GM12878 (cell line): ENCODE measurements at regions not wholly inside any gene's neighbourhood (a gene's known extent, or its start where the extent isn't known, plus 50 kb on each side); places are given as distances from the start of the nearest gene placed in this dataset.

Source experiments
- ATAC-seq: fragments of 200-7000 bp; cut with Tn5 transposase; 3 replicates; pipeline ENCODE4 v1.9.1; 2020; ENCODE audit warnings: mild to moderate bottlenecking, moderate library complexity
- BruUV-seq: library from RNA; stranded (reverse); fragments of 400-500 nt; replicated peaks from 2 replicates; lab custom pipeline; 2021; lab: Mats Ljungman, UMichigan
- CTCF ChIA-PET: fragments of 300-600 bp; sonication (Branson Sonifier 250); formaldehyde crosslinking; extraction: SDS; loops from one replicate; lab custom pipeline; 2021; ENCODE audit warnings: inconsistent platforms; lab: Yijun Ruan, JAX
- POLR2A ChIA-PET: fragments of 350-600 bp; formaldehyde crosslinking; extraction: SDS; loops from one replicate; lab custom pipeline; 2021; ENCODE audit warnings: inconsistent platforms; lab: Charles Lee
- RAD21 ChIA-PET: fragments of 300-600 bp; sonication (Branson Sonifier 250); formaldehyde crosslinking; loops from one replicate; lab custom pipeline; 2023; ENCODE audit warnings: antibody characterized with exemption; ENCODE audit not compliant: unreplicated experiment; lab: Charles Lee
- SMC1A ChIA-PET: fragments of 300-600 bp; sonication (Branson Sonifier 250); formaldehyde crosslinking; loops from one replicate; lab custom pipeline; 2023; ENCODE audit not compliant: unreplicated experiment, uncharacterized antibody; lab: Charles Lee
- DNase-seq: peaks from one replicate; pipeline ENCODE4 v3.0.0-alpha.2; 2011; ENCODE audit warnings: low read depth, low spot score
- FAIRE-seq: peaks from 3 replicates; lab custom pipeline; 2011; peaks lifted over from hg19 to GRCh38; lab: Jason Lieb, UNC
- H2AFZ ChIP-seq: 2 replicates; pipeline ENCODE4 v1.6.0; 2011; ENCODE audit warnings: low read depth, low read length, control low read depth; ENCODE audit not compliant: control insufficient read depth
- H3K27ac ChIP-seq: 2 replicates; pipeline ENCODE4 v1.5.1; 2011; ENCODE audit warnings: control low read depth; ENCODE audit not compliant: control insufficient read depth, insufficient read depth
- H3K27me3 ChIP-seq, 2 experiments: replicated peaks in 1 of 2; 2 replicates each; pipeline versions ENCODE4 v1.6.0 to v1.6.1; 2011; ENCODE audit warnings: low read length in 1 of 2; ENCODE audit not compliant: control insufficient read depth in 2 of 2, insufficient read depth in 2 of 2
- H3K36me3 ChIP-seq, 2 experiments: 2 replicates each; pipeline ENCODE4 v1.5.1; 2011; ENCODE audit warnings: low read length in 1 of 2; ENCODE audit not compliant: control insufficient read depth in 2 of 2, insufficient read depth in 2 of 2
- H3K4me1 ChIP-seq: 2 replicates; pipeline ENCODE4 v1.6.1; 2011; ENCODE audit warnings: mild to moderate bottlenecking, low read length, moderate library complexity, mixed read lengths; ENCODE audit not compliant: control insufficient read depth, insufficient read depth
- H3K4me2 ChIP-seq: 2 replicates; pipeline ENCODE4 v1.6.0; 2011; ENCODE audit warnings: control low read depth; ENCODE audit not compliant: control insufficient read depth, insufficient read depth
- H3K4me3 ChIP-seq: fragments of 200-600 bp; sonication (generic); 2 replicates; pipeline ENCODE4 v1.5.1; 2016
- H3K79me2 ChIP-seq: 2 replicates; pipeline ENCODE4 v1.6.0; 2011; ENCODE audit warnings: low read length; ENCODE audit not compliant: control insufficient read depth, insufficient read depth
- H3K9ac ChIP-seq: 2 replicates; pipeline ENCODE4 v1.8.0; 2011; ENCODE audit warnings: low read length, control low read depth, mixed read lengths; ENCODE audit not compliant: control insufficient read depth, insufficient read depth
- H3K9me3 ChIP-seq: replicated peaks from 3 replicates; pipeline ENCODE4 v1.5.1; 2011; ENCODE audit warnings: mild to moderate bottlenecking, low read length; ENCODE audit not compliant: control insufficient read depth, insufficient read depth
- H4K20me1 ChIP-seq: 2 replicates; pipeline ENCODE4 v1.6.0; 2011; ENCODE audit not compliant: control insufficient read depth, insufficient read depth
- NRF1 ChIP-seq: conservative IDR thresholded peaks from 2 replicates; pipeline ENCODE4 v1.6.1; 2011; ENCODE audit warnings: mild to moderate bottlenecking, low read depth, low read length, improper control_type of control experiment
- PAX5 ChIP-seq: IDR thresholded peaks from 2 replicates; pipeline ENCODE4 v1.6.1; 2011; ENCODE audit warnings: low read depth, low read length, borderline replicate concordance
- REST ChIP-seq: IDR thresholded peaks from 2 replicates; pipeline ENCODE4 v1.6.1; 2012; ENCODE audit warnings: mild to moderate bottlenecking, low read depth, low read length
- SIN3A ChIP-seq: IDR thresholded peaks from 2 replicates; pipeline ENCODE4 v1.6.1; 2012; ENCODE audit warnings: low read depth, low read length, improper control_type of control experiment
- SMC3 ChIP-seq: IDR thresholded peaks from 2 replicates; pipeline ENCODE4 v1.6.1; 2011; ENCODE audit warnings: low read length, improper control_type of control experiment, borderline replicate concordance
- SUPT20H ChIP-seq: IDR thresholded peaks from 2 replicates; pipeline ENCODE4 v1.6.1; 2011; ENCODE audit warnings: low read depth, mild to moderate bottlenecking, low read length, moderate library complexity, borderline replicate concordance; ENCODE audit not compliant: control insufficient read depth
- WGBS: methylation state at CpG from one replicate; pipeline ENCODE4 v1.1.6; 2016; ENCODE audit warnings: low lambda C conversion rate; ENCODE audit not compliant: insufficient replicate concordance, insufficient coverage; ENCODE audit errors: missing lambda C conversion rate; 5-methylcytosine and 5-hydroxymethylcytosine counted together
- in situ Hi-C: fragments of 300-500 bp; cut with MboI; formaldehyde crosslinking; loops from 9 replicates; pipeline ENCODE4 v1.14.3; 2018; ENCODE audit warnings: mixed read lengths
- intact Hi-C: fragments of 100-400 bp; cut with micrococcal nuclease; formaldehyde crosslinking; loops from one replicate; pipeline ENCODE4 v1.14.2; 2022; ENCODE audit not compliant: unreplicated experiment
- TF ChIP-seq, protein P1 (sequence below): fragments of 450-650 bp; IDR thresholded peaks from 2 replicates; pipeline ENCODE4 v1.6.1; 2016; ENCODE audit warnings: mild to moderate bottlenecking, moderate library complexity, borderline replicate concordance
- TF ChIP-seq, protein P2 (sequence below): IDR thresholded peaks from 2 replicates; pipeline ENCODE4 v1.6.1; 2011; ENCODE audit warnings: borderline replicate concordance, low read depth, mild to moderate bottlenecking, moderate library complexity, low read length; ENCODE audit not compliant: insufficient read depth, poor library complexity, severe bottlenecking

DNA sequence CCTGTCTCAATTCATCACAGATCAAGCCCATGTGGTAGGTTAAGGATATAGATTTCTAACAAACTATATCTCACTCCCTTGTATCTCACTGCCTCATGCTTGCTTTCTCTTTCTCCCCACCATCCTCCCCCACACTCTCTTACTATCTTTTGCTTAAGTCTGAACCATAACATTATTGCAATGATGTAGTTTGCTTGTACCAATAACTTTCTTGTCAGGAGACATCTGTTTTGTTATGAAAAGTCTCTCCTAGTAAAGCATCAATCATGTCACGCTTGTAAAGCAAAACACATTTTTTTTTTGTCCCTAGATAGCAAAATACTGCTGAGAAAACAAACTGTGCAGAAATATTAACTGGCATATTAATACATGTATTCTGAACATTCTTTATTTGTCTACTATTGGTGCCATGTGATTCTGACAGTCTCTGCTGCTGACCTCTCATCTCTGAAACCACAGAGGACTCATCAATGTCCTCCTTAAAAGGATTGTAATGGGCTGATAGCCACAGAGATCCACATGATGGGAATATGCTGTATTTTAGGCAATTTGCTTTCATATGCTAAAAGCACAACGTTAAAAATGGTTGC is 217.5 kb downstream of the VEGFC start:
- Histone ChIP-seq H3K36me3 (no peaks in the 10 kb centered on the region), H3K4me2 (no peak overlapping the region), H2AFZ (no peak overlapping the region), H3K4me3 (no peak overlapping the region), H3K79me2 (no peaks in the 10 kb centered on the region), H3K4me1 (no peaks in the 10 kb centered on the region), H3K9ac (no peak overlapping the region), H3K9me3 (no peaks in the 10 kb centered on the region), H4K20me1 (no peaks in the 10 kb centered on the region), H3K27me3 (no peaks in the 10 kb centered on the region; a peak in 1 of 4 replicates), H3K27ac (no peak overlapping the region)
- ChIA-PET POLR2A (no interaction called here), RAD21 (no interaction called here), SMC1A (no interaction called here), CTCF (interaction anchor here (0.6 kb wide), 1 partner anchor 458 kb away, joined by 5 read pairs; no protein-coding TSS in a partner anchor)
- BruUV-seq = no TSS peak
- ATAC-seq (no peak), DNase-seq (no peak), FAIRE-seq (no peak)
- intact Hi-C loops (no loop called here), in situ Hi-C loops (no loop called here)
- 0% methylated on average over 2 of the region's 2 CpGs for WGBS
- TF ChIP-seq NRF1 = no peak
- TF ChIP-seq SUPT20H = no peak
- no peak for TF ChIP-seq PAX5
- TF ChIP-seq, protein P1, sequence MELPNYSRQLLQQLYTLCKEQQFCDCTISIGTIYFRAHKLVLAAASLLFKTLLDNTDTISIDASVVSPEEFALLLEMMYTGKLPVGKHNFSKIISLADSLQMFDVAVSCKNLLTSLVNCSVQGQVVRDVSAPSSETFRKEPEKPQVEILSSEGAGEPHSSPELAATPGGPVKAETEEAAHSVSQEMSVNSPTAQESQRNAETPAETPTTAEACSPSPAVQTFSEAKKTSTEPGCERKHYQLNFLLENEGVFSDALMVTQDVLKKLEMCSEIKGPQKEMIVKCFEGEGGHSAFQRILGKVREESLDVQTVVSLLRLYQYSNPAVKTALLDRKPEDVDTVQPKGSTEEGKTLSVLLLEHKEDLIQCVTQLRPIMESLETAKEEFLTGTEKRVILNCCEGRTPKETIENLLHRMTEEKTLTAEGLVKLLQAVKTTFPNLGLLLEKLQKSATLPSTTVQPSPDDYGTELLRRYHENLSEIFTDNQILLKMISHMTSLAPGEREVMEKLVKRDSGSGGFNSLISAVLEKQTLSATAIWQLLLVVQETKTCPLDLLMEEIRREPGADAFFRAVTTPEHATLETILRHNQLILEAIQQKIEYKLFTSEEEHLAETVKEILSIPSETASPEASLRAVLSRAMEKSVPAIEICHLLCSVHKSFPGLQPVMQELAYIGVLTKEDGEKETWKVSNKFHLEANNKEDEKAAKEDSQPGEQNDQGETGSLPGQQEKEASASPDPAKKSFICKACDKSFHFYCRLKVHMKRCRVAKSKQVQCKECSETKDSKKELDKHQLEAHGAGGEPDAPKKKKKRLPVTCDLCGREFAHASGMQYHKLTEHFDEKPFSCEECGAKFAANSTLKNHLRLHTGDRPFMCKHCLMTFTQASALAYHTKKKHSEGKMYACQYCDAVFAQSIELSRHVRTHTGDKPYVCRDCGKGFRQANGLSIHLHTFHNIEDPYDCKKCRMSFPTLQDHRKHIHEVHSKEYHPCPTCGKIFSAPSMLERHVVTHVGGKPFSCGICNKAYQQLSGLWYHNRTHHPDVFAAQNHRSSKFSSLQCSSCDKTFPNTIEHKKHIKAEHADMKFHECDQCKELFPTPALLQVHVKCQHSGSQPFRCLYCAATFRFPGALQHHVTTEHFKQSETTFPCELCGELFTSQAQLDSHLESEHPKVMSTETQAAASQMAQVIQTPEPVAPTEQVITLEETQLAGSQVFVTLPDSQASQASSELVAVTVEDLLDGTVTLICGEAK = no peak
- TF ChIP-seq SMC3 = no peak
- TF ChIP-seq, protein P2, sequence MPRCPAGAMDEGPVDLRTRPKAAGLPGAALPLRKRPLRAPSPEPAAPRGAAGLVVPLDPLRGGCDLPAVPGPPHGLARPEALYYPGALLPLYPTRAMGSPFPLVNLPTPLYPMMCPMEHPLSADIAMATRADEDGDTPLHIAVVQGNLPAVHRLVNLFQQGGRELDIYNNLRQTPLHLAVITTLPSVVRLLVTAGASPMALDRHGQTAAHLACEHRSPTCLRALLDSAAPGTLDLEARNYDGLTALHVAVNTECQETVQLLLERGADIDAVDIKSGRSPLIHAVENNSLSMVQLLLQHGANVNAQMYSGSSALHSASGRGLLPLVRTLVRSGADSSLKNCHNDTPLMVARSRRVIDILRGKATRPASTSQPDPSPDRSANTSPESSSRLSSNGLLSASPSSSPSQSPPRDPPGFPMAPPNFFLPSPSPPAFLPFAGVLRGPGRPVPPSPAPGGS = no peak
- no peak for TF ChIP-seq REST
- no peak for TF ChIP-seq SIN3A
